ENCODE measurements at regions not wholly inside any gene's neighbourhood (a gene's known extent, or its start where the extent isn't known, plus 50 kb on each side); places are given as distances from the start of the nearest gene placed in this dataset.

DNA sequence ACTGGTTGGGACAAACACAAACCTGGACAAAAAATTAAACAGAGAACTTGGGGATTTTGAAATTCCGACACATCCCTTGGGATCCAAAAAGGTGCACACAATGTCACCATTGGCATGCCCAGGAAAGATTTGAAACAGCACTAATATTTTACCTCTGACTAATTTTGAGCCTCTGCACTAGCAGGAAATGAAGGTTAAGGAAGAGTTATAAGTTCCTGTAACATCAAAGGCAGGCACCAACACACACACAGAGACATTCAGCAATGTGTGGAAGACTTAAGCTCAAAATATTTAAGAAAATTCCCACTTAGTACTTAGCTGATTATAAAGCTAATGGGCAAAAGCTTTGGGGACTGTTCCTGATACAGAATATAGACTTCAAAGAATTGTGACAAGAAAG, 247.0 kb downstream of the CDH9 start:
- DNase-seq (ENCODE audit: low read depth, low spot score): peak; percentile 41
- TF ChIP-seq, protein P1, sequence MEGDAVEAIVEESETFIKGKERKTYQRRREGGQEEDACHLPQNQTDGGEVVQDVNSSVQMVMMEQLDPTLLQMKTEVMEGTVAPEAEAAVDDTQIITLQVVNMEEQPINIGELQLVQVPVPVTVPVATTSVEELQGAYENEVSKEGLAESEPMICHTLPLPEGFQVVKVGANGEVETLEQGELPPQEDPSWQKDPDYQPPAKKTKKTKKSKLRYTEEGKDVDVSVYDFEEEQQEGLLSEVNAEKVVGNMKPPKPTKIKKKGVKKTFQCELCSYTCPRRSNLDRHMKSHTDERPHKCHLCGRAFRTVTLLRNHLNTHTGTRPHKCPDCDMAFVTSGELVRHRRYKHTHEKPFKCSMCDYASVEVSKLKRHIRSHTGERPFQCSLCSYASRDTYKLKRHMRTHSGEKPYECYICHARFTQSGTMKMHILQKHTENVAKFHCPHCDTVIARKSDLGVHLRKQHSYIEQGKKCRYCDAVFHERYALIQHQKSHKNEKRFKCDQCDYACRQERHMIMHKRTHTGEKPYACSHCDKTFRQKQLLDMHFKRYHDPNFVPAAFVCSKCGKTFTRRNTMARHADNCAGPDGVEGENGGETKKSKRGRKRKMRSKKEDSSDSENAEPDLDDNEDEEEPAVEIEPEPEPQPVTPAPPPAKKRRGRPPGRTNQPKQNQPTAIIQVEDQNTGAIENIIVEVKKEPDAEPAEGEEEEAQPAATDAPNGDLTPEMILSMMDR (IDR thresholded peaks at IDR 0.05; ENCODE audit: low read depth, low read length): no peak
- no peak overlapping the region for H3K4me3 ChIP-seq (ENCODE audit: low read depth, low read length)
- in situ Hi-C loops (cut with HindIII; ENCODE audit: low sequenced_read_pairs): no loop called here

DNA sequence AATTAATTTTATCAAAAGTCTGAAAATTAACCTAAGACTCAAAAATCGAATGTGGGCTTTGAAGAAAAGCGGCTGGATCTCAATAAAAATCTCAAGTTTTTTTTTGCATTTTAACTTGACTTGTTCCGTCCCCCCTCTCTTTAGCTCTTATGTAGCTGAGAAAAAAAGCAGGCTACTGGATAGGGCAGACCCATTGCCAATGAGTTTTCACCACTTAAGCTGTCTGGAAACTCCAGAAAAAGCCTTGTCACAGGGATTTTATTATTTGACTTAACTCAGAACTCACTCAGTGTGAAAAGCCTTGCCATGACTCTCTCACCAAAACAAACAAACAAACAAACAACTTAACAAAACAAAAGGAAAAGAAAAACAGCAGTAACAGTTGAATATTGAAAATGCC, 247.4 kb downstream of the CDH9 start:
- DNase-seq (ENCODE audit: low read depth, low spot score): no peak
- no peak overlapping the region for H3K4me3 ChIP-seq (ENCODE audit: low read depth, low read length)
- in situ Hi-C loops (cut with HindIII; ENCODE audit: low sequenced_read_pairs): no loop called here
- TF ChIP-seq, protein P1 (IDR thresholded peaks at IDR 0.05; ENCODE audit: low read depth, low read length): no peak

DNA sequence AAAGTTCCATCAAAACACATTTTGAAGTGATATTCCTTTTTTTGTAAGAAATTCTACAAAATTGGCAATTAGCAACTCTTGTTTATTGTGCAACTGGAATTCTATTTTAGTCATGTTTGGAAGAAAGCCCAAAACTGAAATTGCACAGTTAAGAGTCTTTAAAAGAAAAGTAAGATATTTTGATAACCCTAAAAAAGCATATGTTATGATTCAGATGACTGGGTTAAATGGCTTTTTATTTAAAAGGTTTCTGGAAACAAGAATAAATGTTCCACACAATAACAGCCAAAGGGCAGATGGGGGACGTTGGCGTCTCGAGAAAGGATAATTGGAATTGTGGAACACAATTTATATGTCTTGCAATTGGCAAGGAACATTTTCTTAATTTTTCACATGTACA, 275.2 kb downstream of the CDH9 start:
- in situ Hi-C loops (cut with HindIII; ENCODE audit: low sequenced_read_pairs): no loop called here
- peak; percentile 2 for DNase-seq (ENCODE audit: low read depth, low spot score)
- TF ChIP-seq, protein P1 (IDR thresholded peaks at IDR 0.05; ENCODE audit: low read depth, low read length): no peak
- no peak overlapping the region for H3K4me3 ChIP-seq (ENCODE audit: low read depth, low read length)

DNA sequence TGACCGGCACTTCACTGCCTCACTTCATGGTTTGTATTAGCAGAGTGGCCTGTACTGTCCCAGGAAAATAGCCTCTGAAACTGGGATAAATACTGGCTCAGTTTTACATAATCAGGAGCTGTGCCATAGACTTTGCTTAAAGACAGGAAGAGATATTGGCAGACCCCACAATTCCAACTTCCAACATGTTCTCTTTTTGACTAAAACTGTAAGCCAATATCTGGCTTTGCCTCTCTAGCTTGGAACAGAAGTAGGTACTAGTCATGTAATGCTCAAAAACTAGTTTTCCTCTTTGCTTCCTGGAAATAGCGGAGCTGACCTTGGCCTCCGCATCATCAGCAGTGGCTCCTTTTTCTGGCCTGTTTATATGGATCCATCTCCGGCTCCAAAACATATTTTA, 276.9 kb downstream of the CDH9 start:
- in situ Hi-C loops (cut with HindIII; ENCODE audit: low sequenced_read_pairs): no loop called here
- H3K4me3 ChIP-seq (ENCODE audit: low read depth, low read length): no peak overlapping the region
- TF ChIP-seq, protein P1 (IDR thresholded peaks at IDR 0.05; ENCODE audit: low read depth, low read length): no peak
- DNase-seq (ENCODE audit: low read depth, low spot score): no peak

DNA sequence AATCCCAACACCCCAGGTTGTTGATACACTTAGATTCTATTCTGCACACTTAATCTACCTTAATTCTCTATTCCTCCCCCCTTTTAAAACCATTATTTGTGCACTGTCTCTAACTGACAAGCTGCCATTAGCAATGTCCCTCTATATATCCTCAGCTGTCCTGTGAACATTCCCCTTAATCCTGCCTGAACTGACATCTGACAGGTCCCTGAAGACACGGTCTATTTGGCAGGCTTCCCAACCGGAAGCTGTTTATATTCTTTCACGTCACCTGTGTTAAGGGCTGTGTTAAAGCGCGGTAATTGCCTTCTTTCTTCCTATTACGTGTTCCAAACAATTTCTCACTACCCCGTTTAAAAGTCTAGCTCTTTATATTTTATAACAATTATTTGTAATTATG, 277.3 kb downstream of the CDH9 start:
- TF ChIP-seq, protein P1 (IDR thresholded peaks at IDR 0.05; ENCODE audit: low read depth, low read length): no peak
- no peak for DNase-seq (ENCODE audit: low read depth, low spot score)
- in situ Hi-C loops (cut with HindIII; ENCODE audit: low sequenced_read_pairs): no loop called here
- no peak overlapping the region for H3K4me3 ChIP-seq (ENCODE audit: low read depth, low read length)

DNA sequence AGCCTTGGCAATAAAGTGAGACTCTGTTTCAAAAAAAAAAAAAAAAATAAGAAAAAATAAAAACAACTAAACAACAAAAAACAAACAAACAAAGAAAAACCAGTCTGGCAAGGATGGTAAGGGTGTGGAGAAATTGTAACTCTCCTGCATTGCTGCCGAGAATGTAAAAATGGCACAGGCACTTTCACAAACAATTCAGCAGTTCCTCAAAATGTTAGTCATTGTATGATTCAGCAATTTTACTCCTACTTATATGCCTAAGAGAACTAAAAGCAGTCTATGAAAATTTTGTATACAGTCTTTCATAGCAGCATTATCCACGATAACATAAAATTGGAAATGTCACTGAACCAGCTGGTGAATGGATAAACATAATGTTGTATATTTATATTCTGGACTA, 280.4 kb downstream of the CDH9 start:
- no peak overlapping the region for H3K4me3 ChIP-seq (ENCODE audit: low read depth, low read length)
- peak; percentile 17 for DNase-seq (ENCODE audit: low read depth, low spot score)
- TF ChIP-seq, protein P1 (IDR thresholded peaks at IDR 0.05; ENCODE audit: low read depth, low read length): no peak
- in situ Hi-C loops (cut with HindIII; ENCODE audit: low sequenced_read_pairs): no loop called here

DNA sequence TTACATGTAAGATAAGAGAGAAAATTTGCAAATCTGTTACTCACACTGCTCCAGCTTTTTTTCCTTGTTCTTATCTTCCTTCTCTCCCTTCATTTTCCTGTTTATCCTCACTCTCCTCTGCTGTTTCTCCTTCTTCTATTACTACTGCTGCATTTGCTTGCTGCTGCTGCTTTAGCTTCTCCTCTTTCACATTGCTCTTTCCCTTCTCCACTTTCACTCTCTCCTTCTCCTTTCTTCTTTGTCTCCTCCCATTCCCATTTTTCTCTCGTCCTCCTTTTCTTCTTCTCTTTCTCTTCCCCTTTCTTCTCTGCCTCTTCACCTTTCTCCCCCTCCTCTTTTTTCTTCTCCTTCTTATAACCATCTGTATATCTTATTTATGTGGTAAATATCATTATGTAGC, 288.6 kb downstream of the CDH9 start:
- no peak overlapping the region for H3K4me3 ChIP-seq (ENCODE audit: low read depth, low read length)
- no peak for DNase-seq (ENCODE audit: low read depth, low spot score)
- in situ Hi-C loops (cut with HindIII; ENCODE audit: low sequenced_read_pairs): no loop called here
- TF ChIP-seq, protein P1 (IDR thresholded peaks at IDR 0.05; ENCODE audit: low read depth, low read length): no peak

All from astrocyte of the spinal cord (primary cell).